Fibroblast of mammary gland (primary cell): ENCODE measurements at regions not wholly inside any gene's neighbourhood (a gene's known extent, or its start where the extent isn't known, plus 50 kb on each side); places are given as distances from the start of the nearest gene placed in this dataset.
A peak's percentile ranks its signal among the peaks of the same experiment; 100 is the strongest.
"Not testable (repeated sequence)": the region's sequence is repeated elsewhere in the genome, so short reads cannot be mapped to it uniquely, and the experiment has no call there.

ENCODE experiments used
- DNase-seq: peaks from one replicate; pipeline ENCODE4 v3.0.0-alpha.2; 2010; ENCODE audit warnings: low read depth
- H3K4me3 ChIP-seq: 2 replicates; pipeline ENCODE4 v1.5.1; 2011; ENCODE audit warnings: low read depth, mild to moderate bottlenecking, low read length, moderate library complexity; ENCODE audit not compliant: control insufficient read depth
- CTCF ChIP-seq: conservative IDR thresholded peaks from 2 replicates; pipeline ENCODE4 v1.5.1; 2011; ENCODE audit warnings: low read depth, low read length, inconsistent platforms; ENCODE audit not compliant: control insufficient read depth, insufficient read depth

- no peak overlapping the region for H3K4me3 ChIP-seq
- DNase-seq, result no peak
- TF ChIP-seq CTCF, result no peak
Observed at GRCh38 chr13:50483416-50483815, 360.1 kb downstream of the DLEU7 start.

GRCh38 chr13:50484472-50485113 lies 358.9 kb downstream of the DLEU7 start:
- no peak overlapping the region for H3K4me3 ChIP-seq
- TF ChIP-seq CTCF, result no peak
- DNase-seq, result no peak

GRCh38 chr13:50485979-50486935 lies 357.2 kb downstream of the DLEU7 start:
- no peak overlapping the region for H3K4me3 ChIP-seq
- TF ChIP-seq CTCF, result no peak
- peak; percentile 72 for DNase-seq

GRCh38 chr13:50493683-50494082 lies 349.8 kb downstream of the DLEU7 start:
- no peak for DNase-seq
- TF ChIP-seq CTCF, result no peak

GRCh38 chr13:50494138-50494537 lies 349.4 kb downstream of the DLEU7 start:
- no peak for DNase-seq
- H3K4me3 ChIP-seq, result no peak overlapping the region
- no peak for TF ChIP-seq CTCF

More at GRCh38 chr13:50493683-50494082, 349.8 kb downstream of the DLEU7 start:
- H3K4me3 ChIP-seq, result no peak overlapping the region

- H3K4me3 ChIP-seq, DNase-seq: not testable (repeated sequence)
Observed at GRCh38 chr13:50503212-50503611, 340.3 kb downstream of the DLEU7 start.

GRCh38 chr13:50509167-50509566 lies 334.3 kb downstream of the DLEU7 start:
- TF ChIP-seq CTCF, result no peak
- H3K4me3 ChIP-seq, result no peak overlapping the region
- DNase-seq, result no peak
